Suprapubic skin (tissue), 4 donors: ENCODE measurements at regions not wholly inside any gene's neighbourhood (a gene's known extent, or its start where the extent isn't known, plus 50 kb on each side); places are given as distances from the start of the nearest gene placed in this dataset.

Experiments
- DNase-seq, 2 donors: peaks; one replicate each; pipeline ENCODE4 v3.0.0-alpha.2; 2019; ENCODE audit warnings: low spot score in 2 of 2
- H3K27ac ChIP-seq: fragments of 200-600 bp; sonication (generic); one replicate; pipeline ENCODE4 v1.5.1; 2019
- H3K27me3 ChIP-seq: fragments of 200-600 bp; sonication (generic); one replicate; pipeline ENCODE4 v1.5.1; 2019
- H3K36me3 ChIP-seq: fragments of 200-600 bp; sonication (generic); one replicate; pipeline ENCODE4 v1.5.1; 2019
- H3K4me1 ChIP-seq: fragments of 200-600 bp; sonication (generic); one replicate; pipeline ENCODE4 v1.5.1; 2019
- H3K4me3 ChIP-seq: fragments of 200-600 bp; sonication (generic); one replicate; pipeline ENCODE4 v1.5.1; 2019; ENCODE audit warnings: mild to moderate bottlenecking
- H3K9me3 ChIP-seq: fragments of 200-600 bp; sonication (generic); one replicate; pipeline ENCODE4 v1.5.1; 2019
- EP300 ChIP-seq: sonication (generic); formaldehyde crosslinking; IDR thresholded peaks from one replicate; pipeline ENCODE4 v1.6.1; 2017; ENCODE audit warnings: antibody characterized with exemption
- POLR2A ChIP-seq, 2 donors: fragments of 450-650 bp; IDR thresholded peaks; one replicate each; pipeline ENCODE4 v1.6.1; 2017; ENCODE audit warnings: antibody characterized with exemption in 2 of 2, mild to moderate bottlenecking in 2 of 2, moderate library complexity in 2 of 2
- POLR2AphosphoS5 ChIP-seq, 3 donors: sonication (generic); formaldehyde crosslinking; IDR thresholded peaks; one replicate each; pipeline ENCODE4 v1.6.1; 2017; ENCODE audit warnings: antibody characterized with exemption in 3 of 3
- WGBS: methylation state at CpG from one replicate; pipeline ENCODE4 v1.1.5; 2018; 5-methylcytosine and 5-hydroxymethylcytosine counted together
- TF ChIP-seq, protein P1 (sequence below), 2 donors: fragments of 200-600 bp in 1 of 2; fragments of 450-650 bp in 1 of 2; sonication (generic) in 1 of 2; IDR thresholded peaks; one replicate each; pipeline ENCODE4 v1.5.1; 2016 to 2019; ENCODE audit warnings: antibody characterized with exemption in 2 of 2, mild to moderate bottlenecking in 1 of 2, moderate library complexity in 1 of 2

DNA sequence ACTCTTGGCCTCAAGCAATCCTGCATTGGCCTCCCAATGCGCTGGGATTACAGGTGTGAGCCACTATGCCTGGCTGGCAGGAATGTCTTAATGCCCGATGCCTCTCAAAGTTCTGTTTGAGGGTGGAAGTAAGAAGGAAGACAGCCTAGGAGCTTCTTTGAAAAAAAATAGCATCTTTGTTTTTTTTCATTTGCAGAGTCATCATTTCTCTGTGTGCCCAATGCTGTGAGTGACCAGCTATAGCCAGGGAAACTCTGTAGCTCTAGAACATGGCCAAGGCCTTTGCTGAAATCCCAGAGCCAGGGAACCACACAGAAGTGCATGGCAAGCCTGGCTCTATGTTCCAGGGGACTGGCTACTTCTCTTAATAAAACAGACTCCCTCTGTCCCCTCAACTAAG lies 260.0 kb downstream of the C1D start:
- H3K27ac ChIP-seq = no peak overlapping the region
- no peak for TF ChIP-seq POLR2A (IDR thresholded peaks at IDR 0.05)
- TF ChIP-seq, protein P1, sequence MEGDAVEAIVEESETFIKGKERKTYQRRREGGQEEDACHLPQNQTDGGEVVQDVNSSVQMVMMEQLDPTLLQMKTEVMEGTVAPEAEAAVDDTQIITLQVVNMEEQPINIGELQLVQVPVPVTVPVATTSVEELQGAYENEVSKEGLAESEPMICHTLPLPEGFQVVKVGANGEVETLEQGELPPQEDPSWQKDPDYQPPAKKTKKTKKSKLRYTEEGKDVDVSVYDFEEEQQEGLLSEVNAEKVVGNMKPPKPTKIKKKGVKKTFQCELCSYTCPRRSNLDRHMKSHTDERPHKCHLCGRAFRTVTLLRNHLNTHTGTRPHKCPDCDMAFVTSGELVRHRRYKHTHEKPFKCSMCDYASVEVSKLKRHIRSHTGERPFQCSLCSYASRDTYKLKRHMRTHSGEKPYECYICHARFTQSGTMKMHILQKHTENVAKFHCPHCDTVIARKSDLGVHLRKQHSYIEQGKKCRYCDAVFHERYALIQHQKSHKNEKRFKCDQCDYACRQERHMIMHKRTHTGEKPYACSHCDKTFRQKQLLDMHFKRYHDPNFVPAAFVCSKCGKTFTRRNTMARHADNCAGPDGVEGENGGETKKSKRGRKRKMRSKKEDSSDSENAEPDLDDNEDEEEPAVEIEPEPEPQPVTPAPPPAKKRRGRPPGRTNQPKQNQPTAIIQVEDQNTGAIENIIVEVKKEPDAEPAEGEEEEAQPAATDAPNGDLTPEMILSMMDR (IDR thresholded peaks at IDR 0.05) = no peak
- TF ChIP-seq POLR2AphosphoS5 (IDR thresholded peaks at IDR 0.05) = no peak
- no peak for TF ChIP-seq EP300
- WGBS = 45% methylated on average over 2 of the region's 2 CpGs
- no peaks in the 10 kb centered on the region for H3K4me1 ChIP-seq
- H3K36me3 ChIP-seq = no peaks in the 10 kb centered on the region
- DNase-seq = no peak
- peaks cover 4% of the 10 kb centered on the region for H3K9me3 ChIP-seq
- no peak overlapping the region for H3K4me3 ChIP-seq
- no peaks in the 10 kb centered on the region for H3K27me3 ChIP-seq

DNA sequence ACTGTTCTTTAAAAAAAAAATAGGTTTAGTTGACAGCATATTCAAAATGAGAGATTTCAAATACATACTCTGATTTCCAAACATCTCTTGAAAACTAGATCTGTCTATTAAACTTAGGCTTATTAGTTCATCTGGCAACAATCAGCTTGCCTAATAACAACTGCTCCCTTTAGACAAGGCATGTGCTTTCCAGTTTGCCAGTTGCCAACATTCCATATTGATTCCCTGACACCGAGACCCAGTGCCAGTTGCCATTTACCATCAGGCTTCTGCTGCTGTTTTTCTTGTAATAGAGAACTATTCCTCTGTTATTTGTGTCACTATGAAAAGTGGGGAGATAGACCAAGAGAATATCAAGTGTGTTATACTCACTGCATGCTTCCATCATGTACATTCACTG lies 256.0 kb downstream of the C1D start:
- H3K36me3 ChIP-seq = no peaks in the 10 kb centered on the region
- no peak overlapping the region for H3K27ac ChIP-seq
- H3K4me1 ChIP-seq = no peaks in the 10 kb centered on the region
- H3K4me3 ChIP-seq = no peak overlapping the region
- H3K9me3 ChIP-seq = peaks cover 11% of the 10 kb centered on the region
- TF ChIP-seq POLR2AphosphoS5 (IDR thresholded peaks at IDR 0.05) (no peak), EP300 (no peak), POLR2A (IDR thresholded peaks at IDR 0.05) (no peak)
- TF ChIP-seq, protein P1 (IDR thresholded peaks at IDR 0.05) = no peak
- H3K27me3 ChIP-seq = no peaks in the 10 kb centered on the region
- no peak for DNase-seq
- WGBS = 30% methylated on average over 1 of the region's 1 CpG

DNA sequence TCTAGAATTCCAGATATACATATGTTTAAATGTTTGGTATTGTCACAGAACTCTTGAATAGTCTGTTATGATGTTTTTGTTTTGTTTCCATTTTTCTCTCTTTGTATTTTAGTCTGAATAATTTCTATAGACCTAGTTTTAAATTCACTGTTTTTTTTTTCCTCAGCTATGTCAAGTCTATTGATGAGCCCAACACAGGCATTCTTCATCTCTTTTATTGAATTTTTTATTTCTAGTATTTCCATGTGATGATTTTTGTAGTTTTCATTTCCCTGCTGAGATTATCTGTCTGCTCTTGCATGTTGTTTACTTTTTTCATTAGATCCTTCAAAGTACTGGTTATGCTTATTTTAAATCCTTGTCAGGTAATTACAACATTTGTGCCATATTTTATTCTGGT lies 254.7 kb downstream of the C1D start:
- no peaks in the 10 kb centered on the region for H3K4me1 ChIP-seq
- no peak overlapping the region for H3K27ac ChIP-seq
- TF ChIP-seq, protein P1 (IDR thresholded peaks at IDR 0.05) = no peak
- no peak for TF ChIP-seq POLR2A (IDR thresholded peaks at IDR 0.05)
- no peak for TF ChIP-seq POLR2AphosphoS5 (IDR thresholded peaks at IDR 0.05)
- no peak for TF ChIP-seq EP300
- H3K9me3 ChIP-seq = peaks cover 11% of the 10 kb centered on the region
- no peak overlapping the region for H3K4me3 ChIP-seq
- no peak for DNase-seq
- no peaks in the 10 kb centered on the region for H3K36me3 ChIP-seq
- no peaks in the 10 kb centered on the region for H3K27me3 ChIP-seq

DNA sequence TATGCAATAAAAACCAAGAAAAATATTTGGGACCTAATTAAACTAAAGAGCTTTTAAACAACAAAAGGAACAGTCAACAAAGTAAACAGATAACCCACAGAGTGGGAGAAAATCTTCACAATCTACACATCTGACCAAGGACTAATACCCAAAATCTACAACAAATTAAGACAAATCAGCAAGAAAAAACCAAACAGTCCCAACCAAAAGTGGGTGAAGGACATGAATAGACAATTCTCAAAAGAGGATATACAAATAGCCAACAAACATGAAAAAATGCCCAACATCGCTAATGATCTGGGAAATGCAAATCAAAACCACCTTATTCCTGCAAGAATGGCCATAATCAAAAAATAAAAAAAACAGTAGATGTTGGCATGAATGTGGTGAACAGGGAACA lies 250.1 kb downstream of the C1D start:
- no peaks in the 10 kb centered on the region for H3K27me3 ChIP-seq
- TF ChIP-seq, protein P1 (IDR thresholded peaks at IDR 0.05) = no peak
- no peak for TF ChIP-seq POLR2AphosphoS5 (IDR thresholded peaks at IDR 0.05)
- no peak for DNase-seq
- no peak overlapping the region for H3K4me3 ChIP-seq
- WGBS = 95% methylated on average over 1 of the region's 1 CpG
- H3K9me3 ChIP-seq = peaks cover 9% of the 10 kb centered on the region
- no peaks in the 10 kb centered on the region for H3K4me1 ChIP-seq
- no peak overlapping the region for H3K27ac ChIP-seq
- H3K36me3 ChIP-seq = no peaks in the 10 kb centered on the region

DNA sequence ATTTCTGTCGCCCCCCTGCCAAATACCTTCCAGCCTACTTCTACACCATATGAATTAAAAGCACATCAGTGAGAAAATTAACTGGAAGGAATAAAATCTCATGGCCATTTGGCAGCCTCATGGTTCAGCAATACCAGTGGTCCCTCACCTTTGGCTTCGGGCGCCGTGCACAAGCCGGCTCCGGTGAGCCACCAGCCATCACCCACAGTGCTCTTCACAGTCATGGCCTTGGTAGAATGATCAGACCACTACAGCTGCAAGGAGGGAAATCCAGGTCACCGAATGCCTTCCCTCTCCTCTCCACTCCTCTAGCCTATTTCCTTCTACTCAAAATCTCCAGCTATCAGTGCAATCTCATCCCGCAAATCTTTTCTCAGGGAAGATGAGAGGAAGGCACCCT lies 239.1 kb downstream of the C1D start:
- peaks cover 4% of the 10 kb centered on the region for H3K4me1 ChIP-seq
- H3K36me3 ChIP-seq = no peaks in the 10 kb centered on the region
- TF ChIP-seq POLR2AphosphoS5 (IDR thresholded peaks at IDR 0.05) = no peak
- no peak for TF ChIP-seq POLR2A (IDR thresholded peaks at IDR 0.05)
- TF ChIP-seq, protein P1 (IDR thresholded peaks at IDR 0.05) = no peak
- TF ChIP-seq EP300 = no peak
- H3K4me3 ChIP-seq = no peak overlapping the region
- H3K9me3 ChIP-seq = no peaks in the 10 kb centered on the region
- no peak for DNase-seq
- H3K27ac ChIP-seq = no peak overlapping the region
- no peaks in the 10 kb centered on the region for H3K27me3 ChIP-seq
- 93% methylated on average over 8 of the region's 8 CpGs for WGBS
